Right lobe of liver (tissue), 6 donors: ENCODE measurements at regions not wholly inside any gene's neighbourhood (a gene's known extent, or its start where the extent isn't known, plus 50 kb on each side); places are given as distances from the start of the nearest gene placed in this dataset.

Experiments used
- ATAC-seq, 4 donors: fragments of 200-7000 bp; cut with Tn5 transposase; one replicate each; pipeline ENCODE4 v1.9.1; 2020; ENCODE audit warnings: mild to moderate bottlenecking in 4 of 4, moderate library complexity in 4 of 4
- DNase-seq, 3 donors: peaks; one replicate each; pipeline ENCODE4 v3.0.0-alpha.2; 2020
- H3K27ac ChIP-seq, 3 donors: fragments of 200-600 bp; one replicate each; pipeline ENCODE4 v1.8.0; 2022
- H3K27me3 ChIP-seq, 2 donors: fragments of 200-600 bp; one replicate each; pipeline ENCODE4 v1.8.0; 2022
- H3K36me3 ChIP-seq, 4 donors: fragments of 200-600 bp; sonication (generic) in 1 of 4; one replicate each; pipeline versions ENCODE4 v1.5.1 to v1.8.0; 2017 to 2022; ENCODE audit warnings: control low read depth in 1 of 4
- H3K4me1 ChIP-seq, 4 donors: fragments of 200-600 bp; sonication (generic) in 1 of 4; one replicate each; pipeline versions ENCODE4 v1.5.1 to v1.8.0; 2017 to 2022; ENCODE audit warnings: control low read depth in 1 of 4
- H3K4me3 ChIP-seq, 3 donors: fragments of 200-600 bp; one replicate each; pipeline ENCODE4 v1.8.0; 2022
- H3K9me3 ChIP-seq, 4 donors: fragments of 200-600 bp; sonication (generic) in 1 of 4; one replicate each; pipeline versions ENCODE4 v1.5.1 to v1.8.0; 2017 to 2022; ENCODE audit warnings: control low read depth in 1 of 4
- CTCF ChIP-seq, 4 donors: fragments of 200-600 bp in 3 of 4; fragments of 450-650 bp in 1 of 4; IDR thresholded peaks; one replicate each; pipeline versions ENCODE4 v1.5.1 to v1.8.0; 2016 to 2022; ENCODE audit warnings: antibody characterized with exemption in 4 of 4, mild to moderate bottlenecking in 2 of 4
- POLR2A ChIP-seq: fragments of 450-650 bp; IDR thresholded peaks from one replicate; pipeline ENCODE4 v1.6.1; 2017; ENCODE audit warnings: antibody characterized with exemption, mild to moderate bottlenecking
- WGBS: methylation state at CpG from one replicate; pipeline ENCODE4 v1.1.6; 2018; ENCODE audit warnings: low coverage, low lambda C conversion rate; ENCODE audit not compliant: insufficient coverage; ENCODE audit errors: missing lambda C conversion rate; 5-methylcytosine and 5-hydroxymethylcytosine counted together
- intact Hi-C, 2 donors: fragments of 100-400 bp; cut with DNase I; formaldehyde crosslinking; loops; one replicate each; pipeline versions ENCODE4 v1.11.2 to v1.14.1; 2022
- donor health status: DM: no; HTN: yes; CAD: no.
- donor health status: DM: no; HTN: no; CAD: no.
- donor health status: DM: no; HTN: no; CAD: no.
- donor health status: DM: no; HTN: yes; CAD: no.
- donor health status: DM: no; HTN: yes; CAD: no.

GRCh38 chr16:81164958-81165357 is 68.8 kb upstream of the GCSH start:
- intact Hi-C loops, result no loop called here
- Histone ChIP-seq H3K27me3 (no peaks in the 10 kb centered on the region), H3K4me1 (no peaks in the 10 kb centered on the region), H3K36me3 (no peaks in the 10 kb centered on the region), H3K4me3 (no peak overlapping the region), H3K27ac (no peak overlapping the region), H3K9me3 (no peaks in the 10 kb centered on the region)
- 70% methylated on average over 3 of the region's 5 CpGs for WGBS
- DNase-seq, result no peak
- no peak for TF ChIP-seq CTCF (IDR thresholded peaks at IDR 0.05)
- TF ChIP-seq POLR2A, result no peak
- ATAC-seq, result no peak

GRCh38 chr16:81164481-81164880 is 68.3 kb upstream of the GCSH start:
- no peak for TF ChIP-seq POLR2A
- no peak for TF ChIP-seq CTCF (IDR thresholded peaks at IDR 0.05)
- intact Hi-C loops, result no loop called here
- Histone ChIP-seq H3K4me1 (no peaks in the 10 kb centered on the region), H3K9me3 (no peaks in the 10 kb centered on the region), H3K27ac (no peak overlapping the region), H3K36me3 (no peaks in the 10 kb centered on the region), H3K27me3 (no peaks in the 10 kb centered on the region), H3K4me3 (no peak overlapping the region)
- DNase-seq (no peak), ATAC-seq (no peak)
- WGBS, result 63% methylated on average over 9 of the region's 11 CpGs

- intact Hi-C loops, result no loop called here
- TF ChIP-seq POLR2A, result no peak
- no peak for TF ChIP-seq CTCF (IDR thresholded peaks at IDR 0.05)
- Histone ChIP-seq H3K36me3 (no peaks in the 10 kb centered on the region), H3K4me1 (no peaks in the 10 kb centered on the region), H3K4me3 (no peak overlapping the region), H3K27me3 (no peaks in the 10 kb centered on the region), H3K9me3 (no peaks in the 10 kb centered on the region), H3K27ac (no peak overlapping the region)
- DNase-seq, result no peak
- WGBS, result 65% methylated on average over 6 of the region's 9 CpGs
- no peak for ATAC-seq
Measured at GRCh38 chr16:81163671-81164070, 67.5 kb upstream of the GCSH start.

GRCh38 chr16:81158964-81159363 is 62.8 kb upstream of the GCSH start:
- Histone ChIP-seq H3K27me3 (no peaks in the 10 kb centered on the region), H3K36me3 (no peaks in the 10 kb centered on the region)
- WGBS, result 64% methylated on average over 2 of the region's 6 CpGs

More at GRCh38 chr16:81158964-81159363, 62.8 kb upstream of the GCSH start:
- ATAC-seq, result no peak
- H3K9me3 ChIP-seq, result no peaks in the 10 kb centered on the region
- intact Hi-C loops, result no loop called here
- no peaks in the 10 kb centered on the region for H3K4me1 ChIP-seq
- H3K27ac ChIP-seq, result no peak overlapping the region
- no peak for DNase-seq
- TF ChIP-seq CTCF (IDR thresholded peaks at IDR 0.05) (no peak), POLR2A (no peak)
- H3K4me3 ChIP-seq, result no peak overlapping the region
